HG03342 (cell line): ENCODE measurements at regions not wholly inside any gene's neighbourhood (a gene's known extent, or its start where the extent isn't known, plus 50 kb on each side); places are given as distances from the start of the nearest gene placed in this dataset.

Experiments used
- ATAC-seq: cut with Tn5 transposase; IDR thresholded peaks from one replicate; pipeline ENCODE4 v1.9.1; 2021; ENCODE audit warnings: mild to moderate bottlenecking, moderate library complexity; ENCODE audit not compliant: unreplicated experiment

DNA sequence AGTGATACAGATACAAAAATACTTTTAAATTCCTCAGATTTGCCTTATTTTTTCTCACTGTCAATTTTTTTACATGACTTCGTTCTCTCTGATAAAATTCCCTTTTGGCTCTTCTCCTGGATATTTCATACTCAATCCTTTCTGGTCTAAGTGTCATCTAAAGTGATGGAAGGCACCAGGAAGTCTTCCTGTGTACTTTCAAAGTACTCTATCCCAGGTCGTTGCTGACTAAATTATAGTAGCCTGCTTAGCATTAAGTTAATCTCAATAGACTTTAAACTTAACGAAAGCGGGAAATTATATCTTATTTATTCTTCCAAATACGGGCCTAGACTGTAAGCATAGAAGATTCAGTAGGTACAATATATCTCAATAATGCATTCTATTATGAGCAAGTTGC is 67.8 kb downstream of the CASP12 start:
- ATAC-seq, result no peak

DNA sequence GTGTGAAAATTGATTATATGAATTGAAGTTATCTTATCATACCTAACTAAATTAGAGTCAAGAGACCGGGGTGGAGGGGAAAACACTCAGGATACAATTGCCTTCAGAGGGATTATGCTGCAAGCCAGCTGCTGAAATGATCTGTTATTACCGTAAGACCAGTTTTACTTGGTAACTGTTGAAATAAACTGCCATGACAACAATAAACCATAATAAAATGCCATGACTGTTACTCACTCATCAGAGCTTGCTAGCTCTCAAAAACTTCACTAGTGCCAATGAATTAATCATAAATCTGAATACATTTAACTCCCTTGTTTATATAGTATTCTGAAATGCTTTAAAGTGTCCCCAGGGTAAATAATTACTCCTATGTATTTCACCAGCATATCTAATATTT is 68.2 kb downstream of the CASP12 start:
- ATAC-seq, result no peak

DNA sequence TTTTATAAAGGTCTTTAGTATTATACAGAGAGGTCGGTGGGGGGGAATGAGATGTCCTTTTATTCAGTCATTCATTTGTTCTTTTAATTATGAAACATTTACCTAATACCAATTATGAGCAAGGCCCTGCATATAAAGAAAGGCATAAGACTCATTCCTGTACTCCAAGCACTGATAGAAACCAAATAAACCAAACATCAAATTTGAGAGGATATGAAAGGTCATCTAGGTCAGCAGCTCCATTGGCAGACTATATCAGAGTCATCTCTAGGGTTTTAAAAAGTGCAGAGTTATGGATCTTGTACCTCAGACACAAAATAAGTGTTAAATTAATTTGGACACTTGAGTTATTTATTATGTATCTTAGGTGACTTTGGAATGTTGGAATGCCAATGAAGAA is 71.5 kb downstream of the CASP12 start:
- no peak for ATAC-seq

DNA sequence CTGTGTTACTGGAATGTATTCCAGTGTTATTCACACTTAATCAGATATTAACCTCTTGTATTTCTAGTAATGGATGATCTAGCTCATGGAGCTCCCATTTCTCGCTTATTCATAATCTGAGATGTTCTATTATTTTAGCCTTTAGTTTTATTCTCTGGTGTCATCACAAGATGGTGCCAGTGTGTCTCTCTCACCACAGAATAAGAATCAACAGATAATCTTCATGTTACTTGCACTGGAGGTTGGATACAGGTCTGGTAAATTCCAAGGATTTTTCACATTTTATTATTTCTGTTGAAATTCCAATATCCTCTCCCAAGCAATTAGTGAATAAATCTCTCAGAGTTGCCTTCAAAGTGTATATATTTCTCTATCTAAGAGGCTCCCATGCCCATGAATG is 74.6 kb downstream of the CASP12 start:
- no peak for ATAC-seq

DNA sequence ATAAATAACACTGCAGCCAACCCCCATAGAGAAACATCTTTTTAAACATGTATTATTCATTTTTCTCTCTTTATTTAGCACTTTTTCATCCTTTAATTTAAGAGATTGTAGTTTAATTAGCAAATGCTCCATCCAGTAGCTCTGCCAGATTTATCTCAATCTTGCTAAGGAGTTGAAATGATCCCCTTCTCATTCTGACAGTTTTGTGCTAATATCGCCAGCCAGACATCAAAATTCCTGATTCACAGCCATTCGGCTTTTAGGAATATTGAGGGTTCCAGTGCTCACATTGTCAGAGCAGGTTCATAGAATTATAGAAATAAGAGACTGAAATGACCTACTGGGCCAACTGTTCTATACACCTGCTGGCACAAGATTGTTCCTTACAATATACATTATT is 77.8 kb downstream of the CASP12 start:
- no peak for ATAC-seq

DNA sequence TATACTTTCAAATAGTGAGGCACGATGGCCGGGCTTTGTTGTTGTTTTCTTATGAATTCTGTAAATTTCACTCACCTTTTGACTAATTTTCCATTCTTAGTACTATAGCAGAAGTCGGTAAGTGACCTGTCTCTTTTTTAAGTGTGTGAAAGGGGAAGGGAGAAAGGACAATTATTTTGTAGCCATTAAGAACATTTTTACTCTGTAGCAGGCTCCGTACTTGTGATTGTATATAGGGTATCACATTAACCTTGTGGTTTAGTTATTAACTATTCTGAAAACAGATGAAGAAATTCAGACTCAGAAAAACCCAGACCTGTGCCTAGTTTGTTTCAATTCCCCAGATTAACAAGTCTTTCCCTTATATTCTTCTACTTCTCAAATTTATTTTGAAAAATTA is 78.7 kb downstream of the CASP12 start:
- no peak for ATAC-seq

DNA sequence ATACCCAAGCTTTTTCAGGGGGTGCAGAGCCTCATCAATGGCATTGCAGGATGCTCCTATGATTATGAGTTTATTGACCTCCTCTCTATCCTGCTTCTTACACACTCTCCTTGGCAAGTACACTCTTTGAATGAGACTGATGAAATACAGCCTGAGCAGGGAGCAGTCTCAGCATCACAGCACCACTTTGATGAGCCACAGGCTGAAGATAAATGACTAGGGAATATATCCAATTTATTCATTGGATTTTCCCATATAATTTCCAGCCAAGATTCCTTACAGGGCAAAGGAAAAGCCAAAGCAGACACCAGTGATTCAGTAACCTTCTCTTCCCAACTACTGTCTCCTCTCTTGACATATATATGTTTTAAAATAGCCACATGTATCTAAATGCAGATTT is 79.2 kb downstream of the CASP12 start:
- no peak for ATAC-seq

DNA sequence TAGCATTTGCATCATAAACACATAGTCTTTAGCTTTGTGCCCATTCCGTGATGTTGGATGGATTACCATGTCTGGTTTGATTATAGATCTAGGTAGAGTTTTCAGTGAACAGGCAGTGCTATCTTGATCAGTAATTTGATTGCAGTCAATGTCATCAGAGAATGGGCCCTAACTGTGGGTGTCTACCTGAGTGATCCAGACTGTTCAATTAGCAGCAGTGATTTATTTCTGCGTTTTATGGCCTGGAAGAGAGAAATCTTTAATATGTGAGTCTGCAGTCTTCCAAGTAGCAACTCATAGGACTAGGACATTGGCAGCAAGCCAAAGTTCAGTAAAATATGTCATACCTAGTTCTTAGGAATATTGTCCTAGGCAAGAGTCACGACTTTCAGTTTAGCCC is 80.3 kb downstream of the CASP12 start:
- no peak for ATAC-seq

DNA sequence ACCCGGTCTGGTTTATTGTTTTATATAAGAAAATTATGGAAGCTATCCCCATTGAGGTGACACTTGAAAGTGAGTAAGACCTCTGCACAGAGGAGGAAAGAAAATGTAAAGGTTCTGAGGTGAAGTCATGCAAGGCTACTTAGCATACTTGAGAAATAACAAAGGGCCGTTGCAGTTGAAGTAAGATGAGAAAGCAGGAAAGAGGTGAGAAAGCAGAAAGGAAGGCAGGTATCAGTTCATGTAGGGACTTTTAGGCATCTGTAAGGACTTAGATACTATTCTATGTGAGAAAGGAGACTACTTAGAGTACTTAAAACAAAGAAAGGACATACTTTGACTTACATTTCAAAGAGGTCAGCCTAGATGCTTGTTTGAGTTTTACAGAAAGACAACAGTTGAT is 84.7 kb downstream of the CASP12 start:
- ATAC-seq, result no peak

DNA sequence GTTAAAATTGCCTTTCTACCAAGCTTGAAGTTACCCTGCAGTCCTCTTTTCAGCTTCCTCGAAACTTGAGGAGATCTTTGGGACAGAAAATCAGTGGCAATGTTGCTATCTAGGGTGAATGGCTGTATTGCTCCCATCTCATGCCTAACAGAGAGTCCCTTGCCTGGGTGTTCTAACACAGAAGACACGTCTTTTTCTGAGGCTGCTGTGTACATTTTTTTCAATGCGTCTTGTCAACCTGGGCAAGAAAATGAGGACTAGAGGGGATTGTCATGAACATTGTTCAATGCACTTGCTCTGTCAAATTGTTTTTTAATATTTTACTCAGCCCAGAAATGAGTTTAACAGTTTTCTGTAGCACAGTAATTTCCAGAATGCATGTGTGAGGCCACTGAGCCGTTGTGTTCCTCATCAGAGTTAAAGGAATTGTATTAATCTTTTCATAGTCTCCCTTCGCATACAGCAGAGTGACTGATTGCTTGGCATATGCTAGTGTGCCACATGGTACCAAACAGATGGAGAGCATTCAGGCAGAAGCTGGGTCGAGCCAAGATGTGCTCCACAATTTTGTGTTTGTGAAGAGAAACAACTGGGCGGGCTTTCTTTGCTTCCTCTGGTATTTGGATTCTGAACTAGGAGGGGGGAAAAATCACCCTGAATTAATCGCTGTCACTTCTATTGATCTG is 86.0 kb downstream of the CASP12 start:
- no peak for ATAC-seq

DNA sequence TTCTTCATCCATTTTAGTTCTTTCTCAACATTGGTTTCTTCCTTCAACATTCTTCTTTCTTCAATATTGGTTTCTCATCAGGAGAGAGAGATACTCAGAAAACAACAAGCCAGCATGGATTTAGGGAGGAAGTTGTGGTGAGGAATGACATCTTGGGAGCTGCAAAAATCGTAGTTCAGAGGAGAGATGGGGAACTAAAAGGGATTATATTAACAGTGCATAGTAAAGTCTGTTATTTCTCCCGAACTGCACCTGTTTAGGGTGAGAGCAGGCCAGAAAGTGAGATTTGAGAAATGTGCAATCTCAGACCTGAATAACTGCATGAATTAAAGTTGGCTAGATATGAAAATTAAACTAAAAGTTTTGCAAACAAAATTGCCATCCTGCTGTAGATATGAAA is 94.5 kb downstream of the CASP12 start:
- no peak for ATAC-seq

DNA sequence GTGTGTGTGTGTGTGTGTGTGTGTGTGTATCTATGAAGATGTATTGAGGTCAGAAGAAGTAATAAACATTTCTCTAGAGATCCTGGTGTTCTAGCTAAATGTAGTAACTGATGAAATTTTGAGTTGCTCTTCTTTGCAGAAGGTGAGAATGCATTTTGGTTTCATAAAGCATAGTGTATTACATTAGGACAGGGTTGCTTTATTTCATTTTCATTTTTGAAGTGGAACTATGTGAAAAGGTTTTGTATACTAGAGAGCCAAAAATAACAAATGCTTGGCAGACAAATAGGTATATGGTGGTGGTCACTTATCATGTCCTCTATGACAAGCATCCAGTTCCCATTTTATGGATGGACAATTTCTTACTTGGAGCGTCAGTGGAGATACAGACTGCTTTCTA is 99.0 kb downstream of the CASP12 start:
- peak; percentile 90 for ATAC-seq

DNA sequence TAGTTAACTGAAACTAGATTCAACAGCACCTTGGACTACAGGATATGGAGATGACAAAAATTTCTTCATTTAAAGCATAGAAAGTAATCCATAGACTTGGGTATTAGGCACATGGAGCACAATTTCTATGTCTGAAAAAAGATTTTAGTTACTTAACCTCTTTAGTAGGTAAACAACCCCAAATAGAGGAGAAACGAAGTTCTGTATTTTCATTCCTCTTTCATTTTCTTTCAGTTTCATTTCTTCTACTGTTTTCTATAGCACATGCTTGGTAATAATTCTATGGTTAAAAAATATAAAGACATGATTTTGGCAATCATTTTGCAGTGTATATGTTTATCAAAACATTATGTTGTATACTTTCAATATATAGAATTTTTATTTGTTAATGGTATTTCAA is 99.5 kb downstream of the CASP12 start:
- ATAC-seq, result peak; percentile 64

DNA sequence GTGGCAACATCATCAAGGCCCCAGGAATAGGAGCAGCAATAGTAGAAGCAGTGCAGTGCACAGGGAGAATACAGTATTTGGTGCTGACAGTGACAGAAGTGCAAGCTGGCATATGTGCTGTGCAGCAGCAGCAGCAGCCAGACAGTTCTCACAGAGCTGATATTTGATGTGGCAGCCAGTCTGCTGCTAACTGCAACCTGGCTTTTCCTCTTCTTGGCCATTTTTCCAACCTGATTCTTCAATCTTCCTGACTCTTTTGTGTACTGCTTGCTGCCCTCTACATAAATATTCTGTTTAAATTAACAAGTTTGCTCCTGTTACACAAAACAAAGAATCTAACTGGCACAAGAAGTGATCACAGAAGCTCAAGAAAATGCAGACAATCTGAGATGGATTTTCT is 102.0 kb downstream of the CASP12 start:
- ATAC-seq, result no peak

DNA sequence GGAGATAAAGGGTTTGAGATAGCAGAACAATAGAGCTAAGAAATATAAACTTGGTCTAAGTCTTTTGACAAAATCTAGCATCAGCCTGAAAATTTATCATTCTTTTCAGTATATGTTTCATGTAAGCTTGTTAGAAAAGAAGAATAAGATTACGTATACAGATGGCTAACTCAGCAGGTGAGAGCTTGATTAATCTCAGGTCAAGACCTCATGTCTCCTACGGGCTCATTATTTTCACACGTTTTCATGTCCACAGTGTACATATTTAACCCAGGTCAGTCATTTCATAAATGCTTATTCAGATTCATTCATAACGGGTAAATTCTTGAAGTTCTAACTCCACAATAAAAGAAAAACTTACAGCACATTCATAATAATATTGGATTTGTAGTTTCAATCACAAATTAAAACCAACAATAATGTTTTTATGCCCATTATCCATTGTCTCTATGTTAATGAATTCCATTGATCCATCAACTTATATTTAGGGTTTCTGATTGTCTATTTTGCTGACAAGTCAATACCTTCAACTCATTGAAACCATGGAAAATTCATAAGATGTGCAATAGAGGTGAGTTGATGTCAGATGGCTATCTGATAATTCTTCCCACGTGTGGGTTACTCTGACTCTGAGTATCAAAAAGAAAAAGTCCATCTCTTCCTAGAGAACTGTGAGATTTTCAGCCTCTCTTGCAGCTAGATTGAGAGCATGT is 102.6 kb downstream of the CASP12 start:
- ATAC-seq, result no peak

DNA sequence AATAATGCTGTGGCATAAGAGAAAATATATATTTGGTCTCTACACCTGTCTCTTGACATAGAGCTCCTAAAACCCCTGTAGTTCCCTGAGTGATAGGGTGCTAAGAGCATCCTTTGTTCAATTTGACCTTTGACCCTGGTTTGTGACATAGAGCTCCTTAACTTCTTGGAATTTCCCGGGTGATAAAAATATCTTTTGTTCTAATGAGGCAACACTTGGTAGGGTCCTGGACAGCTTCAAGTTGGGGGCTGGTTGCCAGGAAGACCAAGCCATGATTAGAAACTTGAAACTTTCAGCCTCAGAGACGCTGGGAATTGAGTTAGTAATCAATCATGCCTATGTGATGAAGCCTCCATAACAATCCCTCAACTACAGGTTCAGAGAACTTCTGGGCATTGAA is 105.4 kb downstream of the CASP12 start:
- no peak for ATAC-seq

DNA sequence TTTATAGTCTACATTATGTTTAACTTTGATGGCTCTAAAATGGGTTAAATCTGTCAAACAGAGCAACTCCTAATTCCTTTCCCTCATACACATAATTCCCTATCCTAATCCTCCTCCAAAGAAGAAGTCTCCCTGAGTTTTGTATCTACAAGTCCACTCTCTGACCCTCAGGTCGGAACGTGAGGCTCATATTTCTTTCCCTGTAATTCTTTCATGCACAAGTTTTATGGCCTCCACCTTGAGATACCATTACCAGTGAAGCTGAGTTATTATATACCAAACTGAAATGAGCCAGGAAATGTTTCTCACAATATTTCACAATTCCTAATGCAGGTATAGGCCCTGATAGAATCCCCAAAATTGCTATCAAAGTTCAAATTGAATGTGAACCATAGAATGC is 106.4 kb downstream of the CASP12 start:
- no peak for ATAC-seq

DNA sequence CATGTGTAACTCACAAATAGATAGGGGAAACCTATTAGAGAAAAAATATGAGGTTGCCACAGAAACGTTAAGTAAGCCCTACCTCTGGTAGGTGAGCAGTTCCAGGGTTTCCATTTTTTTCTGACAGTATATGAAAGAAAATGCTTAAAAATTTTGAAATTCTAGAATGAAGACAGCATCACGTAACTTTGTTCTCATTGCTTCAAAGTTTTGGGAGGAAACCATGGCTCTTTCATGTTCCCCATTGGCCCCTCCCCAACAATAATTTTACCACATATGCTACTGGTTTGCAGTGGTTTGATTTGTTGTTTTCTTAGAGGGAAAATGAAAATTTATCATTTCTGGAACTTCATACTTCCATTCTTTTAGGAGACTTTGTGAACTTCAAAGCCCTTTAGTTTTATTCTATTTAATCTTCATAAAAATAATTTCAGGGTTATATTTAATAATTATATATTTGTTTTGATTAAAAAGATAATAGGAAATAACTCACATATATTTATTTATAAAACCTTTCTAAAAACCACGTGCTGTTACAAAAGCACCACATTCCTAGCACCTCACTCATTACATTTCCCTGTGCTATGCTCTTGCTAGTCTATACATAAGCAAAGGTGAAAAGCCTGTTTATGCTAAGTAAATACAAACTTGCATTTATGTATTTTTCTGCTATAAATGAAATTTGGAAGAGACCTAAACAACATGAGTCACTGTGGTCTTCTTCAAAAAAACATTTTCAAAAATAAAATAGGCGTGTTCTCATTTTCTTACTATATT is 113.4 kb downstream of the CASP12 start:
- ATAC-seq, result no peak

DNA sequence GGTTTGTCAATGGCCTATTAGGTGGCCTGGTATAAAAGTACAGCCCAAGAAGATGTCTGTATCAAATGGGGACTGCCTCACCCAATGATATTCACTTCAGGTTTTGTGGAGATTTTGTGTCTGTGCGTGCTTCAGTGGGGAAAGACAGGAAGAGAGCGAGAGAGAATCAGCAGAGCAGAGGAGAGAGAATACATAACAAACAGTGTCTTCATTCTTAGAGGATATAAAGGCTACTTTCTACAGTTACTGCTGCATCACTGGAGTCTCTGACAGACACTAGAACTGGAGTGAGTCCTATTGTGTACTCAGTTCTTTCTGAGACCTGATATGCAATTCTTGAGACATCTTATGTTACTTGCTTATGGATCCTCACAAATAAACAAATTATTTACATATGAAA is 115.0 kb downstream of the CASP12 start:
- ATAC-seq, result no peak

DNA sequence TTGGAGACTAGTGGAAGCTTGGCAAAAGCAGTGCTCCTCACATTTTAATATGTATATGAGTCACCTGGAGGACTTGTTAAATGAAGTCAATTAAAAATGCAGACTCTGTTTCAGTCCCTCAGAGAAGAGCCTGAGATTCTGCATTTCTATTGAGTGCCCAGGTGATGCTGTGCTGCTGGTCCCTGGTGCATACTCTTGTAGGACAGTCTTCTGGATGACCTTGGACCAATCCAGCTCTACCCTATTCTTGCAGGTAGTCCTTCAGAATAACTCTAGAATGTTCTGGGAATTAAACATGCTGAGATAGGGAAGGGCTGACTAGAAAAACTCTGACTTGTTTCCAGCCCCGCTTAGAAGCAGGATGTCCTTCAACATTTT is 115.9 kb downstream of the CASP12 start:
- ATAC-seq, result no peak

DNA sequence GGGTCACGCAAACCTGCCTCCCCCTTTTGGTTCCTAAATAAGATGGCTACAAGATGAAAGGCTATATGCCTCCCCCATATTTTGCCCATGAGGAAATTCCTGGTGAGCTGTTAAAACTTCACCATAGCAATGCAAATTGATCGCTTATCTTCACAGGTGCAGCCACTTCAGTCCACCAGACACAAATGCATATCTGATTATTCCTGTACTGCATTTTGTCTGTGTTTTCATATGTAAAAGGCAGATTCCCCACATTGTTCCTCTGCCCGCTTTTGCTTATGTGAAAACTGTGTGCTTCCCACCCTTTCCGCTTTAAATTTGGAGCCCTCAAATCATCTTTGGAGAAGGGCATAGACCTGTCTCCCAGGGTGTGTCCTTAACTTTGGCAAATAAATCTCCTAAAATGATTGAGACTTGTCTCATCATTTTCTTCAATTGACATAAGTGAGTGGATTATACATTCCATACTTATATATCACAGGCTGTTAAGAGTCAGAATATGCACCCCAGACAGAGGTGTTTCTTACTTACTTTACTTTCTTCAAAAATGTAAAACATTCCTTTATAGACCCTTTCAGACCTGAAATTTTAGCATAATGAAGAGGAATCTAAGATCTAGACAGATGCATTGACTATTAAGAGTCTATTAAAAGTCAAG is 116.4 kb downstream of the CASP12 start:
- no peak for ATAC-seq

DNA sequence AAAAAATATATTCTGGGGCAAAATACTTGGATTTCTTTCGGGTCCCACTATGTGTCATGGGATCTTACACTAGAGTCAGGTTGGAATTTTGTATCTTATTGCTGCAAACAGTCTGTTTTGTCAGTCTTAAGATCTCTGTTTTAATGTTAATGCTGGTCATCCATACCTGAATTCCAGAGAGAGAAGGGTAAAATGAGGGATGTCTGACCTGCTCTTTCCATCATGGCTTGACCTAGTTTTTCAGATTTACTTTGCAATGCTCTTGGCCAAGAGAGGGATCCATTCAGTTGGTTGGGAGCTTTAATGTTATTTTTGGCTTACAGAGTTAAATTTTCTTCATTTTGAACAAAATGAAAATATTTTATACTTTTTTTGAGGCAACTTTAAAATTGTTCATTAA is 117.2 kb downstream of the CASP12 start:
- no peak for ATAC-seq
